ENCODE measurements at regions not wholly inside any gene's neighbourhood (a gene's known extent, or its start where the extent isn't known, plus 50 kb on each side); places are given as distances from the start of the nearest gene placed in this dataset.

DNA sequence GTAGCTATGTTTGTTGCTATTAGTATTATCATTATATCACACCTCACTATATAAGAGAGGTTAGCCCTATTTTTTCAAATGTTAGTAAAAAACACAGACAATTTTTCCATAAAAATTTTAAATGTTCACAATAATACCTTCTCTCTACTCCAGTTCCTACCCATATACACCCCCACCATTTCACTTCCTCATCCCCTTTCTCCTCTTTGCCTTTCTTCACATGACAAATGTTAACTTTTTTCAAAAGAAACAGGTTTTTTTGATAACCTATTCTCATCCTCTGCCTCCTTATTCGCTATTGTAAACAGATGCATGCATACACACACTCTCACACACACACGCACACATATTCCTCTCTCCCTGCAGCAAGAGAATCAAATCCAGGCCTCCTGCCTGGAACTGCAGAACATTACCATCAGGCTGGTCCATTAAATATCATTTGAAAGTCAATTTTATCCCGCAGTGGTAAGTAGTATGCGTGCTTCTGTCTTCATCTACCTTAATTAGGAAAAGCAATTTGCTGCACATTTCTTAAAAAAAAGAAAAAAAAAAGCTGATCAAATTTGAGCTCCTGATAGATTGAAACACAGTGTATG is 55.5 kb downstream of the MID1IP1 start:
- intact Hi-C loops (cut with DNase I) = no loop called here
- no peak for TF ChIP-seq POLR2A (IDR thresholded peaks at IDR 0.05)
- TF ChIP-seq, protein P1, sequence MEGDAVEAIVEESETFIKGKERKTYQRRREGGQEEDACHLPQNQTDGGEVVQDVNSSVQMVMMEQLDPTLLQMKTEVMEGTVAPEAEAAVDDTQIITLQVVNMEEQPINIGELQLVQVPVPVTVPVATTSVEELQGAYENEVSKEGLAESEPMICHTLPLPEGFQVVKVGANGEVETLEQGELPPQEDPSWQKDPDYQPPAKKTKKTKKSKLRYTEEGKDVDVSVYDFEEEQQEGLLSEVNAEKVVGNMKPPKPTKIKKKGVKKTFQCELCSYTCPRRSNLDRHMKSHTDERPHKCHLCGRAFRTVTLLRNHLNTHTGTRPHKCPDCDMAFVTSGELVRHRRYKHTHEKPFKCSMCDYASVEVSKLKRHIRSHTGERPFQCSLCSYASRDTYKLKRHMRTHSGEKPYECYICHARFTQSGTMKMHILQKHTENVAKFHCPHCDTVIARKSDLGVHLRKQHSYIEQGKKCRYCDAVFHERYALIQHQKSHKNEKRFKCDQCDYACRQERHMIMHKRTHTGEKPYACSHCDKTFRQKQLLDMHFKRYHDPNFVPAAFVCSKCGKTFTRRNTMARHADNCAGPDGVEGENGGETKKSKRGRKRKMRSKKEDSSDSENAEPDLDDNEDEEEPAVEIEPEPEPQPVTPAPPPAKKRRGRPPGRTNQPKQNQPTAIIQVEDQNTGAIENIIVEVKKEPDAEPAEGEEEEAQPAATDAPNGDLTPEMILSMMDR (IDR thresholded peaks at IDR 0.05) = no peak
- no peak overlapping the region for H3K4me3 ChIP-seq (replicated peaks in 1 of 3)
- H3K27me3 ChIP-seq = no peaks in the 10 kb centered on the region
- H3K36me3 ChIP-seq = no peaks in the 10 kb centered on the region
- no peak overlapping the region for H3K27ac ChIP-seq
- H3K4me1 ChIP-seq = no peaks in the 10 kb centered on the region
- H3K9me3 ChIP-seq = no peaks in the 10 kb centered on the region
- DNase-seq = no peak
- 96 to 97% methylated on average over 4 of the region's 4 CpGs for WGBS, 2 donors

DNA sequence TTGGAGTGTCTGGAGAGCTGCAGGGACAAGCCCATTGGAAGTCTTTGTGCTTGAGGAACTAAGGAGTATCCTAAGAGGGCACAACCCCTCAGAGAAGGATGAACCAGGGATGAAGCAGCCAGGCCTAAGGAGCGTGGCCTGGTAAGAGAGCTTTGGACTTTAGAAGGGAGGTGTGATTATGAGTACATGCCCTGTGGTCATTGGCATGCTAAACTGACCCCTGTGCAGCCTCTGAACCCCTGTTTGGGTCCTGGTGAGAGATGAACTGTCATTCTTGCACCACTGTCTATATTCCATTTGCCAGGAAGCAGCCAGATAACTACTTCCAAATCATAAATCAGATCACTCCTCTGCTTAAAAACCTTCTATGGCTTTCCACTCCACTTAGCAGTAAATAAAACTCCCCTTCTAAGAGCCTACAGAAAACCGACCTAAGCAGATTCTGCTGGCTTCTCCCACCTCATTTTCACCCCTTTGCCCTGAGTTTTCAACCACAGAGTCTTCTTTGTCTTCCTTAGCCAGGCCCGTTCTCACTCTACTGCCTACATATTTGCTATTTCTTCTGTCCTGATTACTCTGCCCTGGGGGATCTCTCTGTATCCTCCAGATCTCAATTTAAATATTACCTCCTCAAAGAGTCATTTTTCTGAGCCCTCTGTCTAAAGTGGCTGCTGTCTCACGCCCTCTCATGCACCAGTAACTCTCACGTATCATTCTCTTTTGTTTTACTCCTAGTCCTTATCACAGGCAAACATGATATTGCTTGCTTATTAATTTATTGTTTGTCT is 56.7 kb downstream of the MID1IP1 start:
- Histone ChIP-seq H3K27me3 (peaks cover 3% of the 10 kb centered on the region), H3K4me3 (replicated peaks in 1 of 3) (no peak overlapping the region), H3K36me3 (no peaks in the 10 kb centered on the region), H3K27ac (no peak overlapping the region), H3K4me1 (no peaks in the 10 kb centered on the region), H3K9me3 (no peaks in the 10 kb centered on the region)
- 77 to 79% methylated on average over 5 of the region's 5 CpGs for WGBS, 2 donors
- DNase-seq = no peak
- TF ChIP-seq, protein P1 (IDR thresholded peaks at IDR 0.05) = no peak
- no peak for TF ChIP-seq POLR2A (IDR thresholded peaks at IDR 0.05)
- intact Hi-C loops (cut with DNase I) = no loop called here

DNA sequence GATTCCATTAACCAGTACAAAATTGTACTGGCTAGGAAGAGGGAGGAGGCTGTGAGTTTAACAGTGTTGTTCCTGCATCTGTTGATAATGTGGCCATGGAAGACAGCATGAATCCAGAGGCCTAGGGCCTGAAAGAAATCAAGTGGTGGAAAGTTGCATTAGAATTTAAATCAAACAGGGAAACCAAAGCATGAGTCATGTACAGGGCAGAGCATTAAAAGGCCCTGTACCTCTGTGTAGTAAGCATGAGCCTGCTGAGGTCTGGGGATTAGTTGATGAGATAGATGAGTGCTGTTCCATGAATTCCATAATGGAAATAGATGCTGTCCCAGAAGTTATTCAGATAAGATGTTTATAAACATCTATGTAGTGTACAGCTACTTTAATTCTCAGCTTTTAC is 58.3 kb downstream of the MID1IP1 start:
- H3K36me3 ChIP-seq = no peaks in the 10 kb centered on the region
- no peak overlapping the region for H3K27ac ChIP-seq
- H3K4me3 ChIP-seq (replicated peaks in 1 of 3) = no peak overlapping the region
- DNase-seq = no peak
- intact Hi-C loops (cut with DNase I) = no loop called here
- H3K27me3 ChIP-seq = peaks cover 4% of the 10 kb centered on the region
- TF ChIP-seq, protein P1 (IDR thresholded peaks at IDR 0.05) = no peak
- TF ChIP-seq POLR2A (IDR thresholded peaks at IDR 0.05) = no peak
- no peaks in the 10 kb centered on the region for H3K4me1 ChIP-seq
- no peaks in the 10 kb centered on the region for H3K9me3 ChIP-seq

DNA sequence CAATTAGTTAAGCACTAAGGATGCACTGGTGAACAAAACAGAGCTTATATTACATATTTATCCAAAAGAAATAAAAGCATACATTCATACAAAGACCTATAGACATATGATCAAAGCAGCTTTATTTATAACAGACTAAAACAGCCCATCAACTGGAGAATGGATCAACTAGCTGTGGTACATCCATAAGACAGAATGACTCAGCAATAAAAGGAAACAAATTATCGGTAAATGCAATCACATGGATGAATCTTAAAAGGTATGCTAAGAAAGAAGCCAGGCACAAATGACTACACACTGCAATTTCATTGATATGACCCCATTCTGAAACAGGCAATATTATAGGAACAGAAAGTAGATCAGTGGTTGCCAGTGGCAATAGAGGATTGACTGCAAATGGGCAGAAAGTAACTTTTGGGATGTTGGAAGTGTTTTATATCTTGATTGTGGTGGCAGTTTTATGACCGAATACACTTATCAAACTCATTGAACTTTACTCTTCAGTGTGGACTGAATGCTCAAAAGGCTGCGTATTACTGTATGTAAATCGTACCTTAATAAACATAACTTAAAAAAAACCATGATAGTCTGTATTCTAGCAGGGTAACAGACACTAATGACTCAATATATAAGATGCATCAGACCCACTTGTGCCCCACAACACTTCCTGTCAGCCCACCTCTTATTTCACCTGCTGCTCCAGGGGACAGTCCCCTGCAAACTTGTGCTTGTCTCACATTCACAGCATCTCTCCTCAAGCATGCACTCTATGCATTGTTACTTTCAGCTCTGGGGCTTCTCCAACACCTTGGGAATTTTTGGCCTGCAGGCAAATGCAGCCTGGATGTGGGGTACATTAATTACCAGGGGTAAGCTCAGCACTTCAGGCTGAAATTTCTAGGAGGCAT is 59.1 kb downstream of the MID1IP1 start:
- Histone ChIP-seq H3K4me3 (replicated peaks in 1 of 3) (no peak overlapping the region), H3K27me3 (peaks cover 4% of the 10 kb centered on the region), H3K9me3 (no peaks in the 10 kb centered on the region), H3K27ac (no peak overlapping the region), H3K4me1 (no peaks in the 10 kb centered on the region), H3K36me3 (no peaks in the 10 kb centered on the region)
- DNase-seq = no peak
- intact Hi-C loops (cut with DNase I) = no loop called here
- WGBS, 2 donors = 92 to 96% methylated on average over 4 of the region's 4 CpGs
- TF ChIP-seq, protein P1 (IDR thresholded peaks at IDR 0.05) = no peak

All from thyroid gland (tissue), 4 donors.